HEK293 (cell line): ENCODE measurements at regions not wholly inside any gene's neighbourhood (a gene's known extent, or its start where the extent isn't known, plus 50 kb on each side); places are given as distances from the start of the nearest gene placed in this dataset.
A peak's percentile ranks its signal among the peaks of the same experiment; 100 is the strongest.

Experiments
- CTCF ChIA-PET: fragments of 350-600 bp; formaldehyde crosslinking; extraction: SDS; loops from one replicate; lab custom pipeline; 2021; ENCODE audit warnings: antibody characterized with exemption; lab: Yijun Ruan, JAX
- POLR2A ChIA-PET: fragments of 300-600 bp; formaldehyde crosslinking; extraction: SDS; loops from one replicate; lab custom pipeline; 2020; ENCODE audit warnings: antibody characterized with exemption, inconsistent platforms; lab: Yijun Ruan, JAX
- H3K27ac ChIP-seq: fragments of 200-500 bp; sonication (Bioruptor generic); 2 replicates; pipeline ENCODE4 v1.5.1; 2014; ENCODE audit warnings: low read depth, low read length, control low read depth, inconsistent platforms; ENCODE audit errors: extremely low read depth
- H3K36me3 ChIP-seq, 2 experiments: fragments of 200-500 bp in 1 of 2; sonication (Bioruptor generic) in 1 of 2; 1 replicate in 1 of 2; 2 replicates in 1 of 2; pipeline ENCODE4 v1.5.1; 2014 to 2017; ENCODE audit warnings: inconsistent platforms in 2 of 2, low read length in 2 of 2; ENCODE audit not compliant: control insufficient read depth in 2 of 2, insufficient read depth in 1 of 2
- H3K4me1 ChIP-seq: fragments of 200-500 bp; sonication (Bioruptor generic); 2 replicates; pipeline ENCODE4 v1.5.1; 2014; ENCODE audit warnings: mild to moderate bottlenecking, low read length, inconsistent platforms; ENCODE audit not compliant: control insufficient read depth, insufficient read depth
- H3K4me3 ChIP-seq: 2 replicates; pipeline ENCODE4 v1.5.1; 2011; ENCODE audit warnings: low read depth, mild to moderate bottlenecking, control low read depth, low read length, moderate library complexity
- H3K9me3 ChIP-seq: fragments of 200-500 bp; sonication (Bioruptor generic); 2 replicates; pipeline ENCODE4 v1.5.1; 2014; ENCODE audit warnings: low read depth, low read length, inconsistent platforms; ENCODE audit not compliant: control insufficient read depth, insufficient read depth
- ATF2 ChIP-seq: fragments of 450-650 bp; formaldehyde crosslinking; IDR thresholded peaks from 2 replicates; pipeline ENCODE4 v1.5.1; 2016; ENCODE audit warnings: missing biosample characterization, missing genetic modification characterization, low read depth
- FEZF1 ChIP-seq: fragments of 450-650 bp; formaldehyde crosslinking; IDR thresholded peaks from 2 replicates; pipeline ENCODE4 v1.5.1; 2016; ENCODE audit warnings: missing biosample characterization, missing genetic modification characterization
- HOXC10 ChIP-seq: sonication (generic); formaldehyde crosslinking; IDR thresholded peaks from 2 replicates; pipeline ENCODE4 v1.8.1; 2023; ENCODE audit warnings: mild to moderate bottlenecking, missing genetic modification reagents
- MZF1 ChIP-seq: fragments of 450-650 bp; formaldehyde crosslinking; IDR thresholded peaks from 2 replicates; pipeline ENCODE4 v1.5.1; 2017; ENCODE audit warnings: missing biosample characterization, missing genetic modification characterization, borderline replicate concordance
- SALL2 ChIP-seq: fragments of 450-650 bp; formaldehyde crosslinking; IDR thresholded peaks from 2 replicates; pipeline ENCODE4 v1.5.0; 2017; ENCODE audit warnings: missing biosample characterization, mild to moderate bottlenecking, missing genetic modification characterization, borderline replicate concordance
- TCF7L2 ChIP-seq: IDR thresholded peaks from 2 replicates; pipeline ENCODE4 v1.6.1; 2011; ENCODE audit warnings: low read depth, mild to moderate bottlenecking, inconsistent platforms, low read length, moderate library complexity, borderline replicate concordance
- TRIM28 ChIP-seq: IDR thresholded peaks from 2 replicates; pipeline ENCODE4 v1.6.1; 2011; ENCODE audit warnings: low read length, control low read depth, borderline replicate concordance
- YY1 ChIP-seq: fragments of 450-650 bp; formaldehyde crosslinking; IDR thresholded peaks from 2 replicates; pipeline ENCODE4 v1.5.1; 2018; ENCODE audit warnings: missing biosample characterization, missing genetic modification characterization
- ZBTB21 ChIP-seq: fragments of 450-650 bp; formaldehyde crosslinking; IDR thresholded peaks from 2 replicates; pipeline ENCODE4 v1.5.1; 2017; ENCODE audit warnings: missing biosample characterization, missing genetic modification characterization
- ZBTB26 ChIP-seq: fragments of 450-650 bp; formaldehyde crosslinking; optimal IDR thresholded peaks from 2 replicates; pipeline ENCODE3; 2016; ENCODE audit warnings: missing biosample characterization, mild to moderate bottlenecking, missing genetic modification characterization
- ZFHX2 ChIP-seq: fragments of 450-650 bp; formaldehyde crosslinking; conservative IDR thresholded peaks from 2 replicates; pipeline ENCODE4 v1.5.1; 2016; ENCODE audit warnings: missing biosample characterization, missing genetic modification characterization
- ZNF146 ChIP-seq: fragments of 450-650 bp; formaldehyde crosslinking; IDR thresholded peaks from 2 replicates; pipeline ENCODE4 v1.5.1; 2016; ENCODE audit warnings: missing biosample characterization, missing genetic modification characterization
- ZNF184 ChIP-seq: fragments of 450-650 bp; IDR thresholded peaks from 2 replicates; pipeline ENCODE4 v1.5.1; 2018; ENCODE audit warnings: missing biosample characterization, mild to moderate bottlenecking, missing genetic modification characterization
- ZNF362 ChIP-seq: fragments of 450-650 bp; formaldehyde crosslinking; IDR thresholded peaks from 2 replicates; pipeline ENCODE4 v1.5.1; 2016; ENCODE audit warnings: missing biosample characterization, missing genetic modification characterization
- ZNF37A ChIP-seq: fragments of 450-650 bp; IDR thresholded peaks from 2 replicates; pipeline ENCODE4 v1.5.1; 2018; ENCODE audit warnings: missing biosample characterization, missing genetic modification characterization
- ZNF449 ChIP-seq: fragments of 450-650 bp; formaldehyde crosslinking; IDR thresholded peaks from 2 replicates; pipeline ENCODE4 v1.5.1; 2017; ENCODE audit warnings: missing biosample characterization, mild to moderate bottlenecking, missing genetic modification characterization, moderate library complexity
- ZNF555 ChIP-seq: fragments of 450-650 bp; formaldehyde crosslinking; conservative IDR thresholded peaks from 2 replicates; pipeline ENCODE4 v1.5.1; 2017; ENCODE audit warnings: missing biosample characterization, mild to moderate bottlenecking, missing genetic modification characterization, inconsistent platforms
- ZNF660 ChIP-seq: fragments of 450-650 bp; IDR thresholded peaks from 2 replicates; pipeline ENCODE4 v1.5.1; 2018; ENCODE audit warnings: missing biosample characterization, mild to moderate bottlenecking, missing genetic modification characterization
- ZNF670 ChIP-seq: fragments of 450-650 bp; formaldehyde crosslinking; IDR thresholded peaks from 2 replicates; pipeline ENCODE4 v1.5.1; 2016; ENCODE audit warnings: missing biosample characterization, missing genetic modification characterization, low read depth
- ZNF707 ChIP-seq: fragments of 450-650 bp; formaldehyde crosslinking; IDR thresholded peaks from 2 replicates; pipeline ENCODE4 v1.5.1; 2016; ENCODE audit warnings: missing biosample characterization, missing genetic modification characterization
- ZNF76 ChIP-seq: fragments of 450-650 bp; formaldehyde crosslinking; IDR thresholded peaks from 2 replicates; pipeline ENCODE4; 2016; ENCODE audit warnings: low read depth, missing biosample characterization, missing genetic modification characterization, borderline replicate concordance

- TF ChIP-seq ZNF449 (no peak), ZNF707 (no peak)
Observed at GRCh38 chr1:56174176-56174885, 405.0 kb downstream of the PLPP3 start (continued).

GRCh38 chr1:56173736-56174135 lies 405.6 kb downstream of the PLPP3 start:
- CTCF ChIA-PET, result no interaction called here
- POLR2A ChIA-PET, result no interaction called here

GRCh38 chr1:56171670-56172069 lies 407.7 kb downstream of the PLPP3 start:
- CTCF ChIA-PET, result interaction anchor here (0.6 kb wide), 1 partner anchor 8 kb away, joined by 3 read pairs; no protein-coding TSS in a partner anchor
- no peaks in the 10 kb centered on the region for H3K36me3 ChIP-seq
- TF ChIP-seq ZNF76, result no peak
- TF ChIP-seq, all 188 proteins: peak for 0
- Histone ChIP-seq H3K4me1 (no peaks in the 10 kb centered on the region), H3K4me3 (no peak overlapping the region), H3K9me3 (no peaks in the 10 kb centered on the region), H3K27ac (no peak overlapping the region)
- POLR2A ChIA-PET, result no interaction called here

More at GRCh38 chr1:56173736-56174135, 405.6 kb downstream of the PLPP3 start:
- Histone ChIP-seq H3K4me1 (no peaks in the 10 kb centered on the region), H3K4me3 (no peak overlapping the region), H3K9me3 (no peaks in the 10 kb centered on the region), H3K36me3 (no peaks in the 10 kb centered on the region), H3K27ac (no peak overlapping the region)
- TF ChIP-seq ZNF660 (tag by site-specific recombination), result no peak
- TF ChIP-seq ATF2, result 0 out of 2 replicates have a peak, but pooled peaks have one; percentile 14

GRCh38 chr1:56170784-56171320 lies 408.5 kb downstream of the PLPP3 start:
- Histone ChIP-seq H3K27ac (no peak overlapping the region), H3K9me3 (no peaks in the 10 kb centered on the region), H3K4me1 (no peaks in the 10 kb centered on the region), H3K4me3 (no peak overlapping the region), H3K36me3 (no peaks in the 10 kb centered on the region)
- ChIA-PET POLR2A (interaction anchor here (0.6 kb wide), 1 partner anchor 963 kb away, joined by 4 read pairs; no protein-coding TSS in a partner anchor), CTCF (interaction anchor here (0.6 to 1.9 kb wide), 2 partner anchors 9 to 414 kb away, joined by 3 to 4 read pairs; no protein-coding TSS in a partner anchor)
- TF ChIP-seq MZF1 (tag by site-specific recombination), result no peak
- no peak for TF ChIP-seq ZNF362 (tag by site-specific recombination)
- no peak for TF ChIP-seq ZNF146 (tag by site-specific recombination)
- TF ChIP-seq ZBTB26 (tag by site-specific recombination), result no peak
- TF ChIP-seq FEZF1 (tag by site-specific recombination), result no peak
- TF ChIP-seq TCF7L2, result no peak
- no peak for TF ChIP-seq SALL2 (tag by site-specific recombination)
- no peak for TF ChIP-seq ZFHX2 (tag by site-specific recombination)
- TF ChIP-seq ZNF184, result no peak
- no peak for TF ChIP-seq ZNF555 (tag by site-specific recombination)
- TF ChIP-seq TRIM28, result no peak
- TF ChIP-seq ZNF670 (tag by site-specific recombination), result no peak
- TF ChIP-seq HOXC10, result no peak
- no peak for TF ChIP-seq YY1 (tag by site-specific recombination)
- no peak for TF ChIP-seq ZNF37A (tag by site-specific recombination)
- no peak for TF ChIP-seq ZBTB21 (tag by site-specific recombination)
